Lung (tissue), 11 donors: ENCODE measurements at regions not wholly inside any gene's neighbourhood (a gene's known extent, or its start where the extent isn't known, plus 50 kb on each side); places are given as distances from the start of the nearest gene placed in this dataset.

ENCODE experiments used
- ATAC-seq: fragments of 200-7000 bp; cut with Tn5 transposase; one replicate; pipeline ENCODE4 v1.9.1; 2020; ENCODE audit warnings: moderate number of reproducible peaks; ENCODE audit not compliant: insufficient read depth, low FRiP score
- DNase-seq, 3 donors: peaks; one replicate each; pipeline ENCODE4 v3.0.0-alpha.2; 2013 to 2017
- H3K27ac ChIP-seq, 2 donors: one replicate each; pipeline ENCODE4 v1.5.1; 2013; ENCODE audit warnings: mild to moderate bottlenecking in 2 of 2, moderate library complexity in 2 of 2, control low read depth in 1 of 2, inconsistent platforms in 1 of 2, low read depth in 1 of 2, low read length in 1 of 2
- H3K27me3 ChIP-seq, 3 donors: one replicate each; pipeline ENCODE4 v1.5.1; 2013; ENCODE audit warnings: low read length in 2 of 3; ENCODE audit not compliant: control insufficient read depth in 3 of 3, insufficient read depth in 3 of 3
- H3K36me3 ChIP-seq, 4 donors: one replicate each; pipeline ENCODE4 v1.5.1; 2013; ENCODE audit warnings: low read length in 4 of 4, mild to moderate bottlenecking in 1 of 4, moderate library complexity in 1 of 4; ENCODE audit not compliant: control insufficient read depth in 4 of 4, insufficient read depth in 4 of 4
- H3K4me1 ChIP-seq, 5 donors: one replicate each; pipeline ENCODE4 v1.5.1; 2013; ENCODE audit warnings: low read length in 5 of 5, mild to moderate bottlenecking in 2 of 5, moderate library complexity in 1 of 5; ENCODE audit not compliant: control insufficient read depth in 5 of 5, insufficient read depth in 5 of 5
- H3K4me3 ChIP-seq: one replicate; pipeline ENCODE4 v1.5.1; 2013; ENCODE audit warnings: mild to moderate bottlenecking, control low read depth, moderate library complexity
- H3K9ac ChIP-seq, 2 donors: one replicate each; pipeline ENCODE4 v1.5.1; 2013; ENCODE audit warnings: low read length in 2 of 2, control low read depth in 1 of 2; ENCODE audit not compliant: insufficient read depth in 1 of 2
- H3K9me3 ChIP-seq, 4 donors: one replicate each; pipeline ENCODE4 v1.5.1; 2013; ENCODE audit warnings: low read length in 3 of 4, mild to moderate bottlenecking in 1 of 4, moderate library complexity in 1 of 4; ENCODE audit not compliant: control insufficient read depth in 4 of 4, insufficient read depth in 3 of 4
- CTCF ChIP-seq: IDR thresholded peaks from 2 replicates; pipeline ENCODE4 v1.5.1; 2012; ENCODE audit warnings: mild to moderate bottlenecking; ENCODE audit errors: control extremely low read depth, extremely low read depth
- WGBS, 2 donors: extraction: QIAGEN DNeasy Blood & Tissue Kit; methylation state at CpG; one replicate each; pipeline ENCODE4 v1.1.7; 2013; 5-methylcytosine and 5-hydroxymethylcytosine counted together
- donor health status: control.
- donor health status: control.
- donor health status: Bipolar disorder and iron deficiency.
- donor health status: healthy.
- donor health status: DM: yes; HTN: yes; CAD: no.

- 93 to 97% methylated on average over 9 of the region's 9 CpGs for WGBS, 2 donors
- DNase-seq (no peak), ATAC-seq (no peak)
- Histone ChIP-seq H3K9ac (peak overlapping the region in 1 of 2 donors; percentile 38), H3K4me3 (no peak overlapping the region), H3K9me3 (no peaks in the 10 kb centered on the region), H3K36me3 (no peaks in the 10 kb centered on the region), H3K27ac (no peak overlapping the region), H3K4me1 (peaks cover 0 to 18% (median 0%) of the 10 kb centered on the region in 5 donors), H3K27me3 (no peaks in the 10 kb centered on the region)
- no peak for TF ChIP-seq CTCF
These were observed 56.8 kb downstream of the CEBPB start for GRCh38 chr20:50247196-50248094.

- H3K4me3 ChIP-seq, result no peak overlapping the region
- no peak for TF ChIP-seq CTCF
- H3K36me3 ChIP-seq, result no peaks in the 10 kb centered on the region
- H3K4me1 ChIP-seq, result peaks cover 0 to 11% (median 0%) of the 10 kb centered on the region in 5 donors
- DNase-seq (no peak), ATAC-seq (peak; percentile 69)
- H3K27ac ChIP-seq, result no peak overlapping the region
- WGBS, 2 donors, result 80 to 86% methylated on average over 17 of the region's 17 CpGs
- H3K9ac ChIP-seq, result no peak overlapping the region
- H3K9me3 ChIP-seq, result no peaks in the 10 kb centered on the region
- H3K27me3 ChIP-seq, result no peaks in the 10 kb centered on the region
These were observed 57.5 kb downstream of the CEBPB start for GRCh38 chr20:50248104-50248641.

GRCh38 chr20:50249447-50250388 lies 59.1 kb downstream of the CEBPB start:
- H3K4me3 ChIP-seq, result no peak overlapping the region
- no peaks in the 10 kb centered on the region for H3K9me3 ChIP-seq
- ATAC-seq (no peak), DNase-seq (no peak)
- H3K27me3 ChIP-seq, result no peaks in the 10 kb centered on the region
- TF ChIP-seq CTCF, result no peak
- H3K36me3 ChIP-seq, result no peaks in the 10 kb centered on the region
- 79 to 90% methylated on average over 11 of the region's 11 CpGs for WGBS, 2 donors
- no peak overlapping the region for H3K27ac ChIP-seq
- H3K4me1 ChIP-seq, result peaks cover 0 to 6% (median 0%) of the 10 kb centered on the region in 5 donors
- H3K9ac ChIP-seq, result no peak overlapping the region
